ENCODE measurements at regions not wholly inside any gene's neighbourhood (a gene's known extent, or its start where the extent isn't known, plus 50 kb on each side); places are given as distances from the start of the nearest gene placed in this dataset.
A peak's percentile ranks its signal among the peaks of the same experiment; 100 is the strongest.
"Not testable (repeated sequence)": the region's sequence is repeated elsewhere in the genome, so short reads cannot be mapped to it uniquely, and the experiment has no call there.

GRCh38 chr3:144864646-144865045 lies 893.0 kb downstream of the DIPK2A start:
- no peak for DNase-seq

GRCh38 chr3:144865948-144866347 lies 894.3 kb downstream of the DIPK2A start:
- no peak for DNase-seq

DNA sequence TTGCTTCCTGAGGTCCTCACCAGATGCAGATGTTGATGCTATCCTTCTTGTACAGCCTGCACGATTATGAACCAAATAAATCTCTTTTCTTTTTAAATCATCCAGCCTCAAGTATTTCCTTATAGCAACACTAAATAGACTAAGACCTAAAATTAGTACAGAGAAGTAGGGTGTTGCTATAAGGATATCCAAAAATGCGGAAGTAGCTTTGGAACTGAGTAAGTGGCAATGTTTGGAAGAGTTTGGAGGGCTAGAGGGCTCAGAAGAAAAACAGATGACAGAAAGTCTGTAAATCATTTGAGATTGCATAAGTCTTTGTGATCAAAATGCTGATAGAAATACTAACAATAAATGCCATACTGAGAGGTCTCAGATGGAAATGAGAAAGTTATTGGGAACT lies 894.9 kb downstream of the DIPK2A start:
- no peak for DNase-seq

- no peak for DNase-seq
Observed at GRCh38 chr3:144868506-144868905, 896.9 kb downstream of the DIPK2A start.

DNA sequence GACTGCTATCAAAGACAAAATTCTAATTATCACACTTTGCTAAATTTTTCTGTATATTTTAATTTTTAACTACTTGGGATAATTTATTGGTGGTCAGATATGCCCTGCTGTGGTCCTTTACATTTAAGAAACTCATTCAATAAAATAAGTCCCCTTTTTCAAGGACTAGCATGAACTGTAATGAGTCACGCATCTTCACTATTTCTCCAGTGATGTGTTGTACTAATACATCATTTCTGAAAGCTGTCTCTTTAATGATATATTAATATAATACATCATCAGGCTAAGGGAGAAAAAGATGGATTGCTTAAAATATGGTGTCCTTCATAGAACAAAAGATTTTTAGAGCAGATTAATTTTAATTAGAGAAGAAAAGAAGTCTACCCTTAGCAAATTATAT lies 901.4 kb downstream of the DIPK2A start:
- DNase-seq, result no peak

GRCh38 chr3:144875211-144875610 lies 903.6 kb downstream of the DIPK2A start:
- no peak for DNase-seq

DNA sequence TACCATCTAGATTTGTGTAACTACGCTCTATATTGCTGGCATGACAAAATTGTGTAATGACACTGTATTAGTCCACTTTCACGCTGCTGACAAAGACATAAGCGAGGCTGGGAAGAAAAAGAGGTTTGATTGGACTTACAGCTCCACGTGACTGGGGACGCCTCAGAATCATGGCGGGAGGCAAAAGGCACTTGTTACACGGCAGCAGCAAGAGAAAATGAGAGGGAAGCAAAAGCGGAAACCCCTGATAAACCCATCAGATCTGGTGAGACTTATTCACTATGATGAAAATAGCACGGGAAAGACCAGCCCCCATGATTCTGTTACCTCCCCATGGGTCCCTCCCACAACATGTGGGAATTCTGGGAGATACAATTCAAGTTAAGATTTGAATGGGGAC lies 905.7 kb downstream of the DIPK2A start:
- DNase-seq, result no peak

DNA sequence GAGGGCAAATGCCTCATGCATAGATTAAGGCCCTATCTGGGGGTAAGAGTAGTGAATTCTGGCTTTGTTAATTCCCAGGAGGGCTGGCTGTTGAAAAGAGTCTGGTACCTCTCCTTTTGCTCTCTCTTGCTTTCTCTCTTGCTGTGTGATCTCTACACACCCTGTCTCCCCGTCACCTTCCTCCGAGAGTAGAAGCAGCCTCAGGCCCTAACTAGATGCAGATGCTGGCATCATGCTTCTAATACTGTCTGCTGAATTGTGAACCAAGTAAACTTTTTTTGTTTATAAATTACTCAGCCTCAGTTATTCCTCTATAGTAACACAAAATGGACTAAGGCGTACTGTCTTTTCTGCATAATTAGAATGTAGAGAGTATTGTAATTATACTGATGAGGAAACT lies 908.1 kb downstream of the DIPK2A start:
- no peak for DNase-seq

DNA sequence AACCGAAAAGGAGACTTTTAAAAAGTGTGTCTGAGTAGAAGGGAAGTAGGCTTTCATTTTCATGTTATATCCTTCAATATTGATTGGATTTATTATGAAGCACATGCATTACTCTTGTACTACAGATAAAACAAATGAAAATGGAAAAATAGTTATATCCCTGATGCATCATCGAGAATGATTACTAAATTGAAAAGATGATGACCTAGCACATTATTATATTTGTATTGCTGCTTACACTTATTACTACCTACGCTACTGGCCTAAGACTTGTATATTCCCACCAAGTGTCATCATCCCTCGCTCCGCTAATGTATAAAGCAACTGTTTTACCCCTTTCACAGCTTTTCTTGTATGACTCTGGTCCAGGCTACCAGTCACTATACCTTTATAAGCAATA lies 922.4 kb downstream of the DIPK2A start:
- DNase-seq, result no peak

GRCh38 chr3:144894576-144894975 lies 923.0 kb downstream of the DIPK2A start:
- no peak for DNase-seq

GRCh38 chr3:144900366-144900765 lies 928.7 kb downstream of the DIPK2A start:
- DNase-seq, result no peak

- not testable (repeated sequence) for DNase-seq
Observed at GRCh38 chr3:144907581-144907980, 936.0 kb downstream of the DIPK2A start.

GRCh38 chr3:144912968-144913367 lies 941.3 kb downstream of the DIPK2A start:
- DNase-seq, result no peak

- no peak for DNase-seq
Observed at GRCh38 chr3:144915202-144915601, 943.6 kb downstream of the DIPK2A start.

- DNase-seq, result peak; percentile 11
Observed at GRCh38 chr3:144921710-144922109, 950.1 kb downstream of the DIPK2A start.

DNA sequence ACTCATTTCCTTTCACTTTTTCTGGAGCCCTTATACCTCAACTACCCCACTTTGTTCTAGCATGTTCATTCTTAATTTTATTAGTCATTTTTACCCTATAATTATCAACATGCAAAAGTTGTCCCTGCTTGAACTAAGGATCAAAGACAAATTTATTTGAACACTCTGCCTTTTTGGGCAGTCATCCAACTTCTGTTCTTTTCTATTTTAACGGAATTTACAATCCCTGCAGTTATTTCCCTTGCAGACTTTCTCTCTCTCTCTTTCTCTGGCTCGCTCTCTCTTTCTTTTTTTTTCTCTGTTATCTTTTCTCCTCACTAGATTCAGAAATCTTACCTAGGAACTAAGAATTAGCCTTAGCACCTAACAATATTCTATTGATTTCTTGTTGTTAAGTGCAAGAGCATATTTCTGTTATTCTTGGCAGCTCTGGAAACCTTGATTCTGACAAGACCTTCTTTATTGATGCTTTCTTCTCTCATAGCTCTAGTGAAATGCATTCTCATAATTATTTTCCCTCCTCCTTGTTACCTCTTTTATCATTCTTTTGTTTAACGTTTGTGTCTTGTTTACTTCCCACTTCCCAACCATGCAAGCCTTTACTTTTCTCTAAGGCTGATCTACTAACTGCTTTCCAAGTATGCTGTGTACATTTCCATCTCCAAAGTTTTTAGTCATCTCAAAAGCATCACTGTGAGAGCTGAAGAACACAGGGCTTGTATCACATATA lies 951.6 kb downstream of the DIPK2A start:
- DNase-seq, result peak; percentile 18

DNA sequence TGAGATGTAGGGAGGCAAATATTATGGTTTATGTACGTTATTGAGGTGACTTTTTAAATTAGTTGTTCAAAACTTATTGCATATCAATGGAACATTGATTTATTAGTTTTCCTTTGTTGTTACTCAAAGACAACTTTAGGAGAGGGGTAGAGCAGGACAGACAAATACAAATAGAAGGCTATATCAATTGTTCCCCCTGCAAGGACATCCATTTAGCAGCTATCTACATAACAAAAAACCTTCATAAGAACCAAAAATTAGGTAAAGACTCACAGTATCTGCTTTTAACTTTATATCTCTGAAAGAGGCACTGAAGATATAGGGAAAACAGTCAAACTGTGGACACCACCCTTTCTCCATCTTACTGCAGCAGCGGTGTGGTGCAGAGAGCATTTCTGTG lies 958.8 kb downstream of the DIPK2A start:
- no peak for DNase-seq

DNA sequence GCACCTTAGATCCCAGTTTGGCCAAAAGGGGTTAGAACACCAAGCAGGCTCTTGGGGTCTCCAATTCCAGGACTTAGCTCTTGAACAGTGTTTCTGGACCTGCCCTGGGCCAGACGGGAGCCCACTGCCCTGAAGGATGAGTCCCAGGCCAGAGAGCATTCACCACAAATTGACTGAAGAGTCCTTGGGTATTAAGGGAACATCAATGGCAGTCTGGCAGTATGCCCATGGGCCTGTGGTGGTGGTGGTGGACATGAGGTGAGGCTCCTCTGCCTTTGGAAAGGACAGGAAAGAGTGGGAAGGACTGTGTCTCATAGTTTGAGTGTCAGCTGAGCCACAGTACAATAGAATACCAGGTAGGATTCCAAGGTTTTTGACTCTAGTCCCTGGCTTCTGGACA lies 960.0 kb downstream of the DIPK2A start:
- DNase-seq, result no peak

DNA sequence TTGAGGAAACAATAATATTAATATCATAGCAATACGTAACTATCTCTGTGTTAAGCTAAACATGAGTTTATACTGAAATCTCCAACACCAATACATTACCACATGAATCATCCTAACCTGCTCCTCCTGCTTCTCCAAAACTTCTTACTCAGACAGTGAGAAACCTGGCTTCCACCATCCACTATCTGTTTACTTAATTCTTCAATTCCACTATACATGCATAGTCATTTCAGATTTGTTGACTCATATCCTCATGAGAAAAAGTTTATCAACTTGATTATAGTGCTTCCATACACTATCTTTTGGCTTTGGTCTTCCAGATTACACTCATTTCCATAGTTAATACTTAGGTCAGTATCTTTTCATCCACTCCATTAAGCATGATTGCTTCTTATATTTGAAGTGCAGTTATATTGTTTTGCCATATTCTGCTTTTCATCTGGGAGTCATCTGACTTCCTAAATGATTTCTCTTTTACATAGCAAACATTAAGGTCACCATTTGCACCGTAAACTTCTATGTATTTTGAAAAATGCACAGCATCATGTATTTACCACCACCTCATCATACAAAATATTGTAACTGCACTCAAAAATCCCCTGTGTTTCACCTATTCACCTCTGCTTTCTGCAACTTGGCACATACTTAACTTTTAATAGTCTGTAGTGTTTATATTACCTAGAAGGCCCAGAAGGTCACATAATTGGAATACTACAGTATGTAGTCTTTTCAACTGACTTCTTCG lies 970.6 kb downstream of the DIPK2A start:
- no peak for DNase-seq

GRCh38 chr3:144942838-144943197 lies 971.2 kb downstream of the DIPK2A start:
- DNase-seq, result no peak

- no peak for DNase-seq
Observed at GRCh38 chr3:144947895-144948294, 976.3 kb downstream of the DIPK2A start.

DNA sequence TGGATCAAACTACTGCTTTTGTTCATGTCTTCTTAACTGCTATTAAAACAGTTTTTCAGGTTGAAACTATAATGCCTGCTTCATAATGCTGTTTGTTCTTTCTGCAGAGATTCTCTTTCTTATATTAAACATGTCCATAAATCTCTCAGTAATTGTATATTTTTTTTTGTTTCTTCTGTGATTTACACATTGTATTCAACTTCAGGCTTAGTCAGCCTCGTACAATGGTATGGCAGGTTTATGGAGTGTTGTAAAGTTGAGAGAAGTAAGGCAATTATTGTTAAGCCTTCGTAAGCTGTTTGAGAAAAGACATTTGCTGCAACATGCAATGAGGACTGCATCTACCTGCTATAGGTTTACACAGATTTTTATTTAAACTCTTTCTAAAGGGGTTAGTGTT lies 977.1 kb downstream of the DIPK2A start:
- DNase-seq, result no peak

DNA sequence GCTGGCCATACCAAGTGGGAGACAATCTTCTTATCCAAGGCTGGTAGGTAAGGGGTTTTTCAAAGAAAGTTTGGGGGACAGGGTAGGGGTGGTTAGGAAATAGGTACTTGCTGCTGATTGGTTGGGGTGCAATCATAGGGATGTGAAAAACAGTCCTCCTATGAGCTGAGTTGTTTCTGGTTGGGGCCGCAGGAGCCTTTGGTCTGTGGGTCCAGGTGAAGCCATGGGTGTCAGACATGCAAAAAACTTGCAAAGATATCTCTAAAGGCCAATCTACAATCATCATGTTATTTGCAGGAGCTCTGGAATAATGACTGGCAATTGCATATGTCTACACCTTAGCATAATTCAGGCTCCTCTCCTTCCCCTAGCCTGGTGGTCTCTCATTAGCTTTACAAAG lies 982.3 kb downstream of the DIPK2A start:
- DNase-seq, result no peak

- DNase-seq, result no peak
Observed at GRCh38 chr3:144957398-144958101, 985.9 kb downstream of the DIPK2A start.
